ENCODE measurements at regions not wholly inside any gene's neighbourhood (a gene's known extent, or its start where the extent isn't known, plus 50 kb on each side); places are given as distances from the start of the nearest gene placed in this dataset.

DNA sequence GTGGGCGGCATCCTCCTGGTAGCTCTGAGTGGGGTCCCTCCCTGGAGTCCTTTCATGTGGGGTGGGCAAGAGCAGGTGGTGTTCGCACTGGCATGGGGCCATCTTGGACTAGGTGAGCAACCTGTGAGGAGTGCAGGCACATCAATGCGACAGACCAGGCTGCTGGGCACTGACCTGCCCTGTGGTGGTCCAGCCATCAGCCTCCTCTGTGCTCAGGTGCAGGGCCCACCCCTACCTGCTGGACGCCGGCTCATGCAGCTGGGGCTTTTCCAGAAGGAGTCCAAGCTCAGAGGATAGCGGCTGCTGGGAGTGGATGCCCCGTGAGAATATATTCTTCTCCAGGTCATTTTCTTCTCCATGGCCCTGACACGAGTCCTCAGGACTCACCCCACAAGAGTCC is 424.4 kb downstream of the GLRX3 start:
- no peak for DNase-seq (ENCODE audit: low spot score)
- intact Hi-C loops (cut with DNase I), result no loop called here

DNA sequence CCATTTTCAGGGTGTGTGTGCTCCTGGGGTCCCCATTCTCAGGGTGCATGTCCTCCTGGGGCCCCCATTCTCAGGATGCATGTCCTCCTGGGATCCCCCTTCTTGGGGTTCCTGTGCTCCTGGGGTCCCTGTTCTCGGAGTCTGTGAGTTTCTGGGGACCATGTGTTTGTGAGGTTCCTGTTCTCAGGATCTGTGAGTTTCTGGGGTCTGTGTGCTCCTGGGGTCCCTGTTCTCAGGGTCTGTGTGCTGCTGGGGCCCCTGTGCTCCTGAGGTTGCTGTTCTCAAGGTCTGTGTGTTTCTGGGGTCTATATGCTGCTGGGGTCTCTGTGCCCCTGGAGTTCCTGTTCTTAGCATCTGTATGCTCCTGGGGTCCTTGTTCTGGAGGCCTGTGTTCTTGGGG is 425.5 kb downstream of the GLRX3 start:
- no peak for DNase-seq (ENCODE audit: low spot score)
- intact Hi-C loops (cut with DNase I), result no loop called here

DNA sequence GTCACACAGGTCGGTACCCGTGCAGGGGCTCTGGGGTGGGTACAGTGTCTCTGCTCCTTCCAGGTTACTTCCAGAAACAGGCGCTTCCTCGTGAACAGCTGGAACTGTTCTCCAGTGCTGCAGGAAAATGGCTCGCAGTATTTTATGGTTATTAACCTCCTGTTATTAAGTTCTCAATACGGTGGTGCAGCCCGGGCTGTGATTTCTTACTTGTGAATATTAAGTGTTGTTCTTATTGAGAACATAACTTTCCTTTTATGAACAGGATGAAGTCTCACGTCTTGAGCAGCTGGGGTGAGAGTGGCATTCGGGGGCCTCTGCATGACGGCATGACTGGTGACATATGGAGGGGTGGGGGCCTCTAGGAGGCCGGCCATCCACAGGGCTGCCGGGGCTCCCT is 430.8 kb downstream of the GLRX3 start:
- intact Hi-C loops (cut with DNase I), result no loop called here
- no peak for DNase-seq (ENCODE audit: low spot score)

DNA sequence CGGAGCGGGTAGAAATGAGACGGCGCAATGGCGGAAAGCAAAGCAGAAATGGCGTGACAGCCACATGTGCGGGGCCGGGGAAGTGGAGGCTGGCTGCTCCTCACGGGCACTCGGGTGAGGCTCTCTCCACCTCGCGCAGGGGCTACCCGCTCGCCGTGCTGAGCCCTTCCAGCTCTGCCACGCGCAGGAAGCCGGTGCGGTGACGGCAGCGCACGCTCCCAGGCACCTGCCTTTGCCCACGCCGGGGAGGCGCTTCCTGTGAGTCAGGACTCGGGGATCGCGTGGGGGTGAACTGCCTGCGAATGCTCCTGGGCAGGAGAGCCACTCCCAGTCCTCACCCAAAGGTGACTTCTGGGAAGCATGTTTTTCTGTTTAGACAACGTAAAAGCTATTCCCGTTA is 431.2 kb downstream of the GLRX3 start:
- DNase-seq (ENCODE audit: low spot score), result no peak
- intact Hi-C loops (cut with DNase I), result no loop called here

DNA sequence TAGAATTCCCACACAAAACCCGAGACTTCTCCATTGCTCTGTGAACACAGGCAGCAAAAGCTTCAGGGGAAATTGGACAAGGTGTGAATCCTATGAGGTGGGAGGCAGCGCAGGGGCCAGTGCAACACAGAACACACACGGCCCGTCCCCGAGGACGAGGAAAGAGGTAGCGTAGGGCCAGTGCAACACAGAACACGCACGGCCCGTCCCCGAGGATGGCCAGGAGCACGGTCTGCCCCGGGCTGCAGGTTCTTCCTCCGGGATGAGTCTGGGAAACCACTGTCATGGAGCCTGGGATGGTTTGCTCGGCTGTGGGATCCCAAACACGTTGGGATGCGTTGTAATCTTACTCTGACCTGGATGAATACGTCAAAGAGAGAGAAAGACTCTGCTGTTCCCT is 432.1 kb downstream of the GLRX3 start:
- intact Hi-C loops (cut with DNase I), result no loop called here
- no peak for DNase-seq (ENCODE audit: low spot score)

DNA sequence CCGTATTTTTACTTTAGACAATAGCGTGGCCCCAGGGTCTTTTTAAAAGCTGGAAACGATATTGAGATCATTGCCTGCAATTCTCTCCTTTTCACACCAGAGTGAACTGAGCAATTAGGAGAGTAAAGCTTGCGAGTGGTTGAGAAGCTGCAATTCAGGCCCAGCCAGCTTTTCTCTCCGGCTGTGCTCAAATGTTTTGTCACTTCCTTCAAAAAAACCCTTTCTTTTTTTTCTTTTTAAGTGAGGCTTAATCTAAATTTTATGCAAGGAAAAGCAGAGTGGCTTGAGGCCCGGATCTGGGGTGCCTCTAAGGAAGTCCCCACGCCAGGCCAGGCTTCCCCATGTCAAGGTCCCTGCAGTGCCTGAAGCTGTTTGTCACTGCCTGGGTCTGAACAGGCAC is 433.9 kb downstream of the GLRX3 start:
- no peak for DNase-seq (ENCODE audit: low spot score)

DNA sequence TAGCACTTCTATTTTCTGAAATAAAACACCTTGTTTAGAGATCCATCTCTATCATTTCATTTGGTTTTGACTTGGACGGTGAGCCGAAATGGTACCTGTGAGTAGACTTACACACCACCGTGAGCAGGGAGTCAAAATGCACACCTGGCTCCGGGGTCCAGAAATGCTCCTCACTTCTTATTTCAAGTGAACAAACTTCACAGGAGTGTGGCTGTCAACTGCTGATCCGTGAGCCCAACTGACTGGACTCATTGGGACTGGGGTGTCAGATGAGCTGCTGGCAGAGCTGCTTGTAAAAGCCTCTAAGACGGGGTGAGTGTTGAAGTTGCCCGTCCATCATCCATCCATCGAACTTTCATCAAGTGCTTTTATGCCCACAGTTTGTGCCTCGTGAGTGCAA is 435.5 kb downstream of the GLRX3 start:
- DNase-seq (ENCODE audit: low spot score), result no peak
- intact Hi-C loops (cut with DNase I), result no loop called here

More for the DNA sequence above, 433.9 kb downstream of the GLRX3 start:
- intact Hi-C loops (cut with DNase I), result no loop called here

DNA sequence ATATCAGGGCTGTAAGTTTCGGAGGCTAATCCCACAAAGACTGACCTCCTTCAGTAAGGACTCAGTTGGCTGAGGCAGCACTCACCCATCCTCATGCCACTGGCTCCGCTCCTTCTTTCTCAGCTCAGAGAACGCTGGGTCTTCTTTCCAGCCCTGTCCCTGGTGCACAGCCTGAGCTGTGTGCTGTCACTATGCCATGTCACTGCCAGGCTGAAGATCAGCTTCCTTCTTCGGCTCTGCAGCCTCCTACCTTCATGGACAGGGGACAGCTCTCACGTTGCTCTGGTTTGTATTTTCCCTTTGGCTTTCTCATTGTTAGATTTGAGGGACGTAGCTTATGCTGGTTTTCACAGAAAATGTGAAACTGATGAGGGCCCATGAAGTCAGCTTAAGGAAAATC is 437.3 kb downstream of the GLRX3 start:
- intact Hi-C loops (cut with DNase I), result no loop called here
- no peak for DNase-seq (ENCODE audit: low spot score)

DNA sequence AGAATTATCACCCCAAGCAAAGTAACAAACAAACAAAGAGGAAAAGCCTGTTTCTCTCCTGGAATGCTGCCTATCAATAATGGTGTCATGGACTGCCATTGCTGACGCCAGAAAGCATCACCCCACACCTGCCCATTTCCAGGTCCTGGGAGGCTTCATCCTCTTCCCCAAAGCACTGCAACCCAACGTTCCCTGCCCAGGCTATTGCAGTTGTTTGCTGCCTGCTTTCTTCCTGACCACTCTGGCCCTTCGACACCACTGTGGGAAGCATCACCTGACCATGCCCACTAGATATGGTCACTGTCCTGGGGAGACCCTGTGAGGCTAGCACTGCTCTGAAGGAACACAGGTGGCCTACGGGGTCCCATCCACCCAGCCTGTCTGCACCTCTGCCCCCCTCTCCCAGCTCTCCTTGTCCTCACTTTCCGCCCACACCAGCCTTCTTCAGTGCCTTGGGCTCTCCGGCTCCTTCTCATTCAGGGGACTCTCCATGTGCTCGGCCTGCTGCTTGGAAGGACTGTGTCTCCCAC is 439.6 kb downstream of the GLRX3 start:
- no peak for DNase-seq (ENCODE audit: low spot score)
- intact Hi-C loops (cut with DNase I), result no loop called here

DNA sequence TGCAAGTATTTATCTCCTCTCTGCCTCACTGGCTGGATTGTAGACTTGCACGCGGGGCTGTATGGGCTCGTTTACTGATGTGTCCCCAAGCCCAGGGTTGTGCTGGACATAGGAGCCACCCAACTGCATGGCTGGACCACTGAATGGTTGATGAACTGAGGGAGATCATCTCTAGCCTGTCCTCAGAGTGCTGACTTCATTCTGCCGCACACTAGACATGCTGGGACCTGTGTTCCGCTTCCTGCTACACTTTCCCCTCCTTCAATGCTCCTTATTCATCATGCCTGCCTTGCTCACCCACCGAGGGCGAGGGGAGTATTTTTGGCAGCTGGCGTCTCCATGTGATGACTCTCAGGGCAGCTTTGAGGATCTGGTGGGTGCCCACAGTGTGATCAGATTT is 440.2 kb downstream of the GLRX3 start:
- intact Hi-C loops (cut with DNase I), result no loop called here
- DNase-seq (ENCODE audit: low spot score), result no peak

DNA sequence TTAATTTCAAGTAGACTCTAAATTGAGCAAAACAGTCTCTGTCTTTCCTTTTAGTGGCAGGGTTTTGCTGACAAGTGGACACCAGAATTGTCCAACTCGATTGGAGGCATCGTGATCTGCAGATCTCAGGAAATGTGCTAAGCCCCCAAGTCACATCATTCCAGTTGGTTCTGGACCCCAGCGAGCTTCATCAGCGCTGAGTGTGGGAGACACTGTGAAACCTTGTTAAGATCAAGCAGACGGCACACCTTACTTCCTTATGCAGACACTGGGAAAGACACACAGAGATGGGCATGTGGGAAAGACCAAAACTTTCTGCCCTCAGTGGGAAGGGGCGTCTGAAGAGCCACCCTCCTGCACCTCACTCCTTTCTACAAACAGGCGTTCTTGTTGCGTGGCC is 440.8 kb downstream of the GLRX3 start:
- no peak for DNase-seq (ENCODE audit: low spot score)
- intact Hi-C loops (cut with DNase I), result no loop called here

DNA sequence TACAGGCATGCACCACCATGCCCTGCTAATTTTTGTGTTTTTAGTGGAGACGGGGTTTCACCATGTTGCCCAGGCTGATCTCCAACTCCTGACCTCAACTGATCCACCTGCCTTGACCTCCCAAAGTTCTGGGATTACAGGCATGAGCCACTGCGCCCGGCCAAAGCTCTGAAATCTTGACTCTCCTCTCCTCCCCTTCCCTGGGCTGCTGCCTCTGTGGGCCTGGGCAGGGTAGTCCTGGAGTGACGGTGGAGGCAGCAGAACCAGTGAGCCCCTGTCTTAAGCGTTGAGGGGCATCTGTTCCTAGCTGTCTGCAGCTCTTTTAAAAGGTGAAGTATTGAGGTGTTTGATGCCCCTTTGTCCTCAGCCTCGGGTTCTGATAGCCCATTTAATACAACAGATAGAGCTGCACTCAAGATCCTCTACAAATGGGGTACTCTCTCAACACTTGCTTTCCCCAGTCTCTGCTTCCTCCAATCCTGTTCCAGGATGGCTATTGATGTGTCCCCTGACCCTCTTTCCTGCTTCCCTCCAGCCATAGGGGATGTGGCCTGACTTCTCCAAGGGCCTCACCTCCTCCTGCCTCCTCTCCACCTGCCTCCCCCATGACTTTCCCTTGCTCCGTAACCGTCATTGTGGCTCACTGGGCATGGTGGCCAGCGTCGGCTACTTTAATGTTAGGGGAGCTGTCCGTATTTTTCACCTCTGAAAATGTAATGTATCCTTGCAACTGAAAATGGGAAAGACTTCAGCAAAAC is 442.5 kb downstream of the GLRX3 start:
- no peak for DNase-seq (ENCODE audit: low spot score)
- intact Hi-C loops (cut with DNase I), result no loop called here

DNA sequence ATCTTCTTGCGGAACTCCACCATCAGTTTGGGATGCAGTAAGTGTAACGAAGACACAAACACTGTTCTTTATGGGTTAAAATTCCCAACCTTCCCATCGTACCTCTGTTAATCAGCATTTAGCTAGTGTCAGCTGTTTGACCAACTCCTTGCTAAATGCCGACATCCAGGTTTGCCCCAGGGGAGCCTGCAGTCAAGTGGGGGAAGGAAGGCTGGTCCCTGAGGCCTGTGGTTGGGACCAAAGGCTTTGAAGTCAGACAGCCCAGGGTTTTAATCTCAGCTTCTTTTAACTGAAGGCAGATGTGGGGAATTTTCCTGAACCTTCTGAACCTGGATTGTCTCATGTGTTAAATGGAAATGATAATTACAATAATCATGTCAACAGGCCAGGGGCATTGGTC is 443.7 kb downstream of the GLRX3 start:
- intact Hi-C loops (cut with DNase I), result no loop called here
- DNase-seq (ENCODE audit: low spot score), result no peak

DNA sequence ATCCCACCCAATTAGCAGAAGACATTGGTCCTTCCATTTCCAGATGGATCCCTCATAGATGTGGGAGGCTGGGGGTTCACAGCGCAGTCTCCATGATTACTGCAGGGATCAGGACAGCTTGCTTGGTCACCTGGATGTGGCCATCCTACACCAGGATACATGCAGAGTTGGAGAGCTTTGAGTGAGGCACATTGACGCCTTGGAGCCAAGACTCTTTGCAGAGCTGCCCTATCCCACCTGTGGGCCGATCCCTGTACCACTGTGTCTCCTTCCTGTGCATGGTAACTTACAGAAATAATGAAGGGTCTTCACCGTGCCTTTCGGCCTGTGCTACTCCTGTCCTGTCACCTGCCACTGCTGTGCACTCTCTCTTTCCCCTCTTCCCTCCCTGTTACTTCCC is 444.8 kb downstream of the GLRX3 start:
- no peak for DNase-seq (ENCODE audit: low spot score)
- intact Hi-C loops (cut with DNase I), result no loop called here

DNA sequence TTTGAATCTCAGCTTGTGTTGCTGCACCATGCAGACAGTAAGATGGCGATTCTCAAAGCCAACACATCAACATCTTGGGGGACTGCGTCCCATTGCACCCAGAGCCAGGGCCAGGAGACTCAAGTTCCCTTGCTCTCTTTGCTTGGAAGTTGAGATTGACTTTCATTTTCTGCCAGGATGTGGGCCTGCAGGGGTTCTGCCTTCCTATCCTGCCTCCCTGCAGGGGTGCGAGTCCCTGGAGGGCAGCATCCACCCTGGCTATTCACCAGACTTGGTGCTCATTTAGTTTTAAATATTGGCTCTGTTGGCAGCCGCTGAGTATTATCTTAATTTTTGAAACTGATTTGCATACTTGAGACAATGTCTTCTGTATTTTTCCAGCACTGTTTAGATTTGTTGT is 451.5 kb downstream of the GLRX3 start:
- no peak for DNase-seq (ENCODE audit: low spot score)
- intact Hi-C loops (cut with DNase I), result no loop called here

DNA sequence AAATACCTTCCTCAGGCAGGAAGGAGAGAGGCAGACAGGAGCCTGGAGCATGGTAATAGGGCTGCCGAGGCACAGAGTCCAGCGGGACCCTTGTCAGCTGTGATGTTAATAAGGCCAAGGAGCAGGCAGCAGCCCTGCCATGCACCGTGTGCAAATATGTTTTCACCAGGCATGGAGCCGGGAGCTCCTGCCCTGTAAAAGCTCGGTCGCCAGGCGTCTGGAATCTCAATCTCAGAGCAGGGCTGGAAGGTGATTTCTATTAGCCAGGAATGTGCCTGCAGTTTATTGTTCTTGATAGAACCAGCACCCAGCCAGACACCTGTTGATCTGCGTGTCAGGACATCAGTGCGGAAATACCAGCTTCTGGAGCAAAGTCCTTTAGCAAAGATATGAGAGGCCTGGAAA is 469.8 kb downstream of the GLRX3 start:
- no peak for DNase-seq (ENCODE audit: low spot score)

DNA sequence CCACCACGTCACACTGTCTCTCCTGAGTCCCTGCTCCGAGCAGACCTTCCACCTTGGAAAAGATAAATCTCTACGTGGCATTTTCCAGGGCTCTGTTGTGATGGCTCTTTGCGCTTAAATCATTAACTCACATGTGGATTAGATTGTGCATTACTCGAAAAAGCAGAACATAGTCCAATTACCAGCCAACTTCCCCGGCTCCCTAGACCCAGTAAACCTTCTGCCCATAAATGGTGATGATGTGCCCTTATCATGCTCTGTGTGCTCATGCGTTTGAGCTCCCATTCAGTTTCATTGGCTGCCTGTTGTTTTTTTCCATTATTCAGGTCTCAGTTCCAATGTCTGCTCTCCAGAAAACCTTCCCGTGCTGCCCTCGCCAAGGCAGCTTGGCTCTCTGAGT is 471.2 kb downstream of the GLRX3 start:
- intact Hi-C loops (cut with DNase I), result no loop called here
- DNase-seq (ENCODE audit: low spot score), result no peak

More for the DNA sequence above, 469.8 kb downstream of the GLRX3 start:
- intact Hi-C loops (cut with DNase I), result no loop called here

DNA sequence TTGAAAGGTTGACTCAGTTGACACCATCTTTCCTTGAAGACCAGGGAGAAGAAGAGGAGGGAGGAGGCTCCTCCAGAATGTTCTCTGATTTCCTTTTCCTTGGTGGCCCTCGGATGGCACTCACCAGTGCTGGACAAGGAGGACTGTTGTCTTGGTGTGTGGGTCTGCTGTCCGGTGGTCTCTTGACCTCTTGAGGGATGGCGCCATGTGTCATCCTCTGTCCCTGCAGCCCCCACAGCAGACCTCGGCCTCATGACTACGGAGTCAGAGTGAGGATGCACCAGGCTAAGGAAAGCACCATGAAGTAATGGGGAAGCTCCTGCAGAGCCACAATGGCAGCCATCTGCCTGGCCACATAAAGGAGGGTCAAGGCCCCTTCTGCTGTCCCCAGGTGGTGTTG is 475.0 kb downstream of the GLRX3 start:
- no peak for DNase-seq (ENCODE audit: low spot score)
- intact Hi-C loops (cut with DNase I), result no loop called here

DNA sequence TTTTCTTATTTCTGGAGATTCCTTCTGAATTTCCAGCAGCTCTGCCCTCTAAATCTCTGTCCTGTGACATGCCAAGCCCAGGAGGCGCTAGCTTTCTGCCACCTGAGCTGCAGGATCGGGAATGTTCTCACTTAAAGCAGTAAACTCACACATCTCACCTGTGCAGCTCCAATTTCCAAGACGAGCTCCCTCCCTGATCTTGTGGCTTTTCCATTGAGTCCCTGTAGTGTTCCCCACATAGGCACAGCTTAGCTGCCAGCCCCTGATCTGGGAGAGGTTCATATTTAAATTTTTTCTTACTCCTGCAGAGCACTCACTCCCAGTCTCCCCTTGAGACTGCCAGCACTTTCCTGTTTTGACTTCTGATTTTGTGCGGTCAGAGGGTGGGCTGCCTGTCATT is 479.3 kb downstream of the GLRX3 start:
- DNase-seq (ENCODE audit: low spot score), result no peak
- intact Hi-C loops (cut with DNase I), result no loop called here

DNA sequence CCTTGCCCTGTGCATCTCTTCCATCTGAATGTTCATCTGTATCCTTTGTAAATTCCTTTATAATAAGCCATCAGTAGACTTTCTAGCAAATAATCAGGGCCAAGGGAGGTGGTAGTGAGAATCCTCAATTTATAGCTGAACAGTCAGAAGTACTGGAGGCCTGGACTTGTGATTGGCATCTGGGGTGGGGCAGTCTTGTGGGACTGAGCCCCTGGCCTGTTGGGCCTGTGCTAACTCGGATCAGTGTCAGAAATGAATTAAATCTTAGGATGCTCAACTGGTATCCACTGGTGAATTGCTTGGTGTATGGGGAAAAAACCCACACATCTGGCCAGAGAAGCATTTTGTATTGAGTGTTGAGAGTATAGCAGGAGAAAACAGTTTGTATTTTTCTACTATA is 481.8 kb downstream of the GLRX3 start:
- DNase-seq (ENCODE audit: low spot score), result no peak
- intact Hi-C loops (cut with DNase I), result no loop called here

DNA sequence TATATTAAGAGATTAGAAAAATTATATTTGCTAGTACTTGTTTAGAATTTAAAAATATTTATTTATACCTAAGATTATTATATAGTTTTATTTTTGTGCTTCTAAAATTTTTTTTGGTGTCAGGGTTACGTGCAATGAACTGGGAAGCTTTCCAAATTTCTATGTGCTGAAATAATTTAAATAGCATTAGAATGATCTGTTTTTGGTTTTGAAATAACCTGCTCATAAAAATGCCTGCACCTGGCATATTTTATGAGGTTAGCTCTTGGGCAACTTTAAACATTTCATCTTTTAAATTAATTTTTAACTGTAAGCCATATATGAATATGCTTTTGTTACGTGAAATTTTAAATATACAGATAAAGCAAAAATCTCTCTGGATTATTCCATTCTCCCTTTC is 482.5 kb downstream of the GLRX3 start:
- intact Hi-C loops (cut with DNase I), result no loop called here
- DNase-seq (ENCODE audit: low spot score), result no peak

DNA sequence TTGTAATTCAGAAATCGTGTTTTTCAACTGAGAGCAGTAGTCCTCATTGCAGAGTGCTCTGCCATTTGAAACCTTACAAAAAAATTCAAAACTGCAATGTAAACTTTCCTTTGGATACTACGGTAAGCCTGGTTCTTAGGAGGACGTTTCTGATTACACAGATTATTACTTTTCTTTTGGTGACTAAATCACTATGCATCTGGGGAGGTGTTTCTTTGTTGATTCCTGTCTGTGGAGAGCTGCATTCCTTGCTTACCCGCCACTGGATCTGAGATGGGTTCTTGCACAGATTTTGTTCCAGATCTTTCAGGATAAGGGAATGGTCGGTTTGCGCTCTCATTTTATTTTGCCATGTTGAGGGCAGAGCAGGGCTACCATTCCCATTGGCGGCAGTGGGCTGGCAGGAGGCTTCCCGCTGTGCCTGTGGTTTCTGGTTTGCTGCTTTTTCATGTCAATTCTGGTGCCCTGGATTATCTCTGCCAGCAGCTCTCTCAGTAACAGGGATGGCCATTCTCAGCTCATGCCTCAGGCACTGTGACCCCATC is 485.1 kb downstream of the GLRX3 start:
- DNase-seq (ENCODE audit: low spot score), result no peak
- intact Hi-C loops (cut with DNase I), result no loop called here
